ENCODE measurements at regions not wholly inside any gene's neighbourhood (a gene's known extent, or its start where the extent isn't known, plus 50 kb on each side); places are given as distances from the start of the nearest gene placed in this dataset.

DNA sequence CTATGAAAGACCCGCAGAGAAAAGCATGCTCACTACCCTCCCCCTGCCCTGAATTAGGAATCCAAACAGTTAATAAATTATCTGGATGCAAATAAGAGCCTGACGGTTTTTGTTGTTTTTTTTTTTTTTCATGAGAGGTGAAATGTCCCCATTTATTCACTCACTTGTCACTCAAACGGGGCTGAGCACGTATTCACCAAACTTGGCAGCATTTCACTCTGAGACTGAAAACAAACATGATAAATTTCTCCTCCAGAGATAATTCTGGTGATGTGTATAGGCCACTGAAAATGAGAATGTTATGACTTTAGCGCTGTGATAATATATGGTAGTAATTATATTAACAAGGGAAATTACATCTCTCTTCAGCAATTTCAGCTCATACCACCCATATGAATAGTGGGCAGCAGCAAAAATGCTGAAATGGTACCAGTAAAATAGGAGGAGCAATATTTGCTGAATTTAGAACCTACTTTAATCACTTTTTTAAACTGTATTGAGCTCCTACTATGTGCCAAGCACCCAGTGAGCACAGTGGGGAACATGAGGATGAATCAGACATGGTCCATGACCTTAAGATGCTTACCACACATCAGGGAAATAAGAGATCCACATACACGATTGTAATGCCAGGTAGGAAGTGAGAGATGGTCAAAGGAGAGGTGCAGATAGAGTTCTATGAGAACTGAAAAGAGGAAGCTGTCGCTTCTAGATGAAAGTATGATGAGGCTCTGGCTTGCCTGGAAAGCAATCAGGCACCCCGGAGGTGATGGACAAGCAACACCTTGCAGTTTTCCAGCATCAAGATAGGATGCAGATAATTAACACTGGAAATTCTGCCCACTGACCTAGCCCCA lies 286.5 kb upstream of the TMPO start:
- TF ChIP-seq FOXM1 (IDR thresholded peaks at IDR 0.05; ENCODE audit: borderline replicate concordance) = no peak
- no peak for TF ChIP-seq SUZ12 (IDR thresholded peaks at IDR 0.05)
- TF ChIP-seq NFRKB (IDR thresholded peaks at IDR 0.05) = no peak
- no peak for TF ChIP-seq BHLHE40 (IDR thresholded peaks at IDR 0.05; ENCODE audit: borderline replicate concordance)
- no peak for TF ChIP-seq FOXK2 (IDR thresholded peaks at IDR 0.05)
- no peak for TF ChIP-seq L3MBTL2 (conservative IDR thresholded peaks at IDR 0.05)
- TF ChIP-seq ARNT (IDR thresholded peaks at IDR 0.05) = no peak
